Heart left ventricle (tissue), 16 donors: ENCODE measurements at regions not wholly inside any gene's neighbourhood (a gene's known extent, or its start where the extent isn't known, plus 50 kb on each side); places are given as distances from the start of the nearest gene placed in this dataset.
A peak's percentile ranks its signal among the peaks of the same experiment; 100 is the strongest.

Experiments
- ATAC-seq, 4 donors: fragments of 200-7000 bp; cut with Tn5 transposase; one replicate each; pipeline ENCODE4 v1.9.1; 2020 to 2022; ENCODE audit warnings: moderate library complexity in 4 of 4, mild to moderate bottlenecking in 3 of 4, moderate number of reproducible peaks in 1 of 4
- DNase-seq, 5 donors: peaks; one replicate each; pipeline ENCODE4 v3.0.0-alpha.2; 2020
- H3K27ac ChIP-seq, 12 donors: fragments of 200-600 bp; sonication (generic) in 4 of 12; one replicate each; pipeline versions ENCODE4 v1.5.0 to v1.8.0; 2016 to 2022; ENCODE audit warnings: mild to moderate bottlenecking in 2 of 12
- H3K27me3 ChIP-seq, 9 donors: fragments of 200-600 bp; sonication (generic) in 2 of 9; one replicate each; pipeline versions ENCODE4 v1.5.1 to v1.8.0; 2016 to 2022; ENCODE audit warnings: mild to moderate bottlenecking in 3 of 9
- H3K36me3 ChIP-seq, 9 donors: fragments of 200-600 bp; sonication (generic) in 2 of 9; one replicate each; pipeline versions ENCODE4 v1.5.0 to v1.8.0; 2018 to 2022; ENCODE audit warnings: mild to moderate bottlenecking in 2 of 9
- H3K4me1 ChIP-seq, 12 donors: fragments of 200-600 bp; sonication (generic) in 4 of 12; one replicate each; pipeline versions ENCODE4 v1.5.0 to v1.8.0; 2016 to 2022; ENCODE audit warnings: mild to moderate bottlenecking in 3 of 12
- H3K4me3 ChIP-seq, 12 donors: fragments of 200-600 bp; sonication (generic) in 4 of 12; one replicate each; pipeline versions ENCODE4 v1.5.0 to v1.8.0; 2017 to 2022; ENCODE audit warnings: mild to moderate bottlenecking in 9 of 12, moderate library complexity in 4 of 12
- H3K9me3 ChIP-seq, 12 donors: fragments of 200-600 bp; sonication (generic) in 4 of 12; one replicate each; pipeline versions ENCODE4 v1.5.0 to v1.8.0; 2016 to 2022; ENCODE audit warnings: mild to moderate bottlenecking in 1 of 12
- POLR2A ChIP-seq, 2 donors: fragments of 450-650 bp; IDR thresholded peaks; one replicate each; pipeline ENCODE4 v1.6.1; 2017; ENCODE audit warnings: antibody characterized with exemption in 2 of 2, mild to moderate bottlenecking in 2 of 2, moderate library complexity in 2 of 2
- WGBS, 4 donors: extraction: QIAGEN DNeasy Blood & Tissue Kit in 2 of 4; methylation state at CpG; one replicate each; pipeline versions ENCODE4 v1.1.5 to v1.1.7; 2013 to 2018; 5-methylcytosine and 5-hydroxymethylcytosine counted together
- intact Hi-C, 10 donors: fragments of 100-400 bp; cut with DNase I; formaldehyde crosslinking; loops; one replicate each; pipeline versions ENCODE4 v1.11.1 to v1.14.2; 2022
- TF ChIP-seq, protein P1 (sequence below), 12 donors: fragments of 200-600 bp; sonication (generic) in 4 of 12; IDR thresholded peaks; one replicate each; pipeline versions ENCODE4 v1.5.0 to v1.8.0; 2018 to 2022; ENCODE audit warnings: antibody characterized with exemption in 12 of 12, mild to moderate bottlenecking in 5 of 12
- donor health status: ischemic (EF 13 %, LVEDD 7.1; RV severe dilation, severe dysfunction).
- donor health status: healthy with polysubstance abuse.
- donor health status: DM: no; HTN: yes; CAD: no.
- donor health status: DM: no; HTN: no; CAD: no.
- donor health status: ischemic (EF 25% LVEDD 6.9; RV normal size, moderate dysfunction).
- donor health status: ischemic (EF 25% LVEDD 5.7; RV mildly dilated, moderate dysfunction).
- donor health status: healthy.
- donor health status: DM: yes; HTN: yes; CAD: no.
- donor health status: ischemic (EF 35%, LVEDD 5.7; RV mildly dilated, moderate dysfunction).
- donor health status: nonischemic (EF 11% LVEDD 7.7; RV severe dilation, severe dysfunction).
- donor health status: DM: yes; HTN: yes; CAD: no.
- donor health status: PGD.
- donor health status: ischemic (EF 29% LVEDD 5.4; RV normal size, mild dysfunction).
- donor health status: nonischemic (EF 23%, LVEDD 6.1; RV moderate dilation, normal function).

GRCh38 chr13:73492811-73493210 lies 434.0 kb downstream of the KLF5 start:
- no peaks in the 10 kb centered on the region for H3K4me1 ChIP-seq
- no peaks in the 10 kb centered on the region for H3K27me3 ChIP-seq
- no peaks in the 10 kb centered on the region for H3K9me3 ChIP-seq
- H3K4me3 ChIP-seq: no peak overlapping the region
- WGBS, 4 donors: 56 to 78% (median 67%) methylated on average over 1 of the region's 1 CpG
- no peak for ATAC-seq
- no peaks in the 10 kb centered on the region for H3K36me3 ChIP-seq
- intact Hi-C loops: no loop called here
- DNase-seq: no peak
- no peak overlapping the region for H3K27ac ChIP-seq
- no peak for TF ChIP-seq POLR2A (IDR thresholded peaks at IDR 0.05)
- TF ChIP-seq, protein P1, sequence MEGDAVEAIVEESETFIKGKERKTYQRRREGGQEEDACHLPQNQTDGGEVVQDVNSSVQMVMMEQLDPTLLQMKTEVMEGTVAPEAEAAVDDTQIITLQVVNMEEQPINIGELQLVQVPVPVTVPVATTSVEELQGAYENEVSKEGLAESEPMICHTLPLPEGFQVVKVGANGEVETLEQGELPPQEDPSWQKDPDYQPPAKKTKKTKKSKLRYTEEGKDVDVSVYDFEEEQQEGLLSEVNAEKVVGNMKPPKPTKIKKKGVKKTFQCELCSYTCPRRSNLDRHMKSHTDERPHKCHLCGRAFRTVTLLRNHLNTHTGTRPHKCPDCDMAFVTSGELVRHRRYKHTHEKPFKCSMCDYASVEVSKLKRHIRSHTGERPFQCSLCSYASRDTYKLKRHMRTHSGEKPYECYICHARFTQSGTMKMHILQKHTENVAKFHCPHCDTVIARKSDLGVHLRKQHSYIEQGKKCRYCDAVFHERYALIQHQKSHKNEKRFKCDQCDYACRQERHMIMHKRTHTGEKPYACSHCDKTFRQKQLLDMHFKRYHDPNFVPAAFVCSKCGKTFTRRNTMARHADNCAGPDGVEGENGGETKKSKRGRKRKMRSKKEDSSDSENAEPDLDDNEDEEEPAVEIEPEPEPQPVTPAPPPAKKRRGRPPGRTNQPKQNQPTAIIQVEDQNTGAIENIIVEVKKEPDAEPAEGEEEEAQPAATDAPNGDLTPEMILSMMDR (IDR thresholded peaks at IDR 0.05): no peak

DNA sequence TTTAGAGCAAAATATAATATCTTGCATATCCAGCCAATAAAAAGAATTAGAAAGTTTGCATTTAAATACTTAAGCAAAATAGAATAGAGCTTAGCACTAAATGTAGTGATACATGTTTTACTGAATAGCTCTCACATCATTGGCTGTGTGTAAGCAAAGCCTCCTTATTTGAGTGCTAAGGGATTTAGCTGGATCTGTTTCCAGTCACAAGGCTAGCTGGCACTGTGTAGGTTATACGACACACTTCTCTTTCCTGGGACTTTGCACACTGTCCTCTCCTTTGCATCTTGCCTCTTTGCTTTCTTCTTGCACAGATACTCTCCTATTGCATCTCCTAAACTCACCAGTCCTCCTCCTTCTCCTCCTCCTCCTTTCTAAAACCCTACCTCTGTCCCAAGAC lies 423.8 kb downstream of the KLF5 start:
- H3K36me3 ChIP-seq: no peaks in the 10 kb centered on the region
- ATAC-seq (peak in 2 of 4 donors; percentile 39 to 45), DNase-seq (no peak)
- no peaks in the 10 kb centered on the region for H3K27me3 ChIP-seq
- intact Hi-C loops: no loop called here
- H3K27ac ChIP-seq: no peak overlapping the region
- no peak overlapping the region for H3K4me3 ChIP-seq
- H3K9me3 ChIP-seq: no peaks in the 10 kb centered on the region
- H3K4me1 ChIP-seq: no peaks in the 10 kb centered on the region
- TF ChIP-seq POLR2A (IDR thresholded peaks at IDR 0.05): no peak
- TF ChIP-seq, protein P1 (IDR thresholded peaks at IDR 0.05): no peak
- 0 to 57% (median 37%) methylated on average over 1 of the region's 1 CpG for WGBS, 4 donors

GRCh38 chr13:73481886-73482445 lies 423.2 kb downstream of the KLF5 start:
- no peaks in the 10 kb centered on the region for H3K27me3 ChIP-seq
- DNase-seq (no peak), ATAC-seq (no peak)
- no peaks in the 10 kb centered on the region for H3K9me3 ChIP-seq
- H3K36me3 ChIP-seq: no peaks in the 10 kb centered on the region
- no peak overlapping the region for H3K27ac ChIP-seq
- TF ChIP-seq, protein P1 (IDR thresholded peaks at IDR 0.05): no peak
- TF ChIP-seq POLR2A (IDR thresholded peaks at IDR 0.05): no peak
- intact Hi-C loops: no loop called here
- H3K4me1 ChIP-seq: no peaks in the 10 kb centered on the region
- WGBS, 4 donors: 79 to 83% (median 80%) methylated on average over 6 of the region's 6 CpGs
- no peak overlapping the region for H3K4me3 ChIP-seq

- H3K36me3 ChIP-seq: no peaks in the 10 kb centered on the region
- H3K9me3 ChIP-seq: no peaks in the 10 kb centered on the region
- no peak overlapping the region for H3K27ac ChIP-seq
- 71 to 78% (median 73%) methylated on average over 2 of the region's 2 CpGs for WGBS, 4 donors
- no peaks in the 10 kb centered on the region for H3K4me1 ChIP-seq
- no peaks in the 10 kb centered on the region for H3K27me3 ChIP-seq
- TF ChIP-seq POLR2A (IDR thresholded peaks at IDR 0.05): no peak
- TF ChIP-seq, protein P1 (IDR thresholded peaks at IDR 0.05): no peak
- no peak for DNase-seq
- H3K4me3 ChIP-seq: no peak overlapping the region
- intact Hi-C loops: no loop called here
- ATAC-seq: no peak
Measured at GRCh38 chr13:73480779-73481559, 422.2 kb downstream of the KLF5 start.
